Smooth muscle cell (in vitro differentiated cells): ENCODE measurements at regions not wholly inside any gene's neighbourhood (a gene's known extent, or its start where the extent isn't known, plus 50 kb on each side); places are given as distances from the start of the nearest gene placed in this dataset.

ENCODE experiments used
- DNase-seq: peaks from one replicate; lab custom pipeline; 2025; ENCODE audit not compliant: unreplicated experiment; lab: John Stamatoyannopoulos, UW
- H2AFZ ChIP-seq: fragments of 200-600 bp; sonication (generic); 2 replicates; pipeline ENCODE4 v1.6.0; 2016; ENCODE audit warnings: antibody characterized with exemption, low read depth, mild to moderate bottlenecking
- H3F3A ChIP-seq: fragments of 200-600 bp; sonication (generic); 2 replicates; pipeline ENCODE4 v1.6.0; 2017; ENCODE audit warnings: antibody characterized with exemption, low read depth
- H3K27ac ChIP-seq: fragments of 200-600 bp; sonication (generic); 2 replicates; pipeline ENCODE4 v1.5.1; 2016; ENCODE audit warnings: low read depth, mild to moderate bottlenecking
- H3K27me3 ChIP-seq: fragments of 200-600 bp; sonication (generic); 2 replicates; pipeline ENCODE4 v1.6.1; 2016; ENCODE audit warnings: low read depth, mild to moderate bottlenecking
- H3K36me3 ChIP-seq: fragments of 200-600 bp; sonication (generic); 2 replicates; pipeline ENCODE4 v1.5.1; 2016; ENCODE audit warnings: low read depth
- H3K4me1 ChIP-seq: fragments of 200-600 bp; sonication (generic); 2 replicates; pipeline ENCODE4 v1.5.1; 2016; ENCODE audit warnings: low read depth
- H3K4me2 ChIP-seq: fragments of 200-600 bp; sonication (generic); 2 replicates; pipeline ENCODE4 v1.6.0; 2016; ENCODE audit warnings: mild to moderate bottlenecking
- H3K4me3 ChIP-seq: fragments of 200-600 bp; sonication (generic); 2 replicates; pipeline ENCODE4 v1.5.1; 2016; ENCODE audit warnings: mild to moderate bottlenecking
- H3K79me2 ChIP-seq: fragments of 200-600 bp; sonication (generic); 2 replicates; pipeline ENCODE4 v1.6.0; 2016; ENCODE audit warnings: low read depth, mild to moderate bottlenecking
- H3K9ac ChIP-seq: fragments of 200-600 bp; sonication (generic); 2 replicates; pipeline ENCODE4 v1.6.0; 2016; ENCODE audit warnings: low read depth
- H3K9me3 ChIP-seq: fragments of 200-600 bp; sonication (generic); replicated peaks from 2 replicates; pipeline ENCODE4 v1.5.1; 2016; ENCODE audit warnings: low read depth
- H4K20me1 ChIP-seq: fragments of 200-600 bp; sonication (generic); 2 replicates; pipeline ENCODE4 v1.6.0; 2016; ENCODE audit warnings: low read depth
- CTCF ChIP-seq: fragments of 200-600 bp; sonication (generic); IDR thresholded peaks from 2 replicates; pipeline ENCODE4 v1.5.1; 2017; ENCODE audit warnings: borderline replicate concordance, mild to moderate bottlenecking, antibody characterized with exemption; ENCODE audit not compliant: insufficient read depth, poor library complexity, severe bottlenecking
- WGBS: methylation state at CpG from one replicate; pipeline ENCODE4 v1.1.7; 2016; ENCODE audit warnings: low lambda C conversion rate; 5-methylcytosine and 5-hydroxymethylcytosine counted together

GRCh38 chr4:153095448-153096204 is 108.6 kb upstream of the TRIM2 start:
- Histone ChIP-seq H3K4me2 (no peak overlapping the region), H2AFZ (no peak overlapping the region), H3K9me3 (no peaks in the 10 kb centered on the region), H3K79me2 (no peaks in the 10 kb centered on the region), H4K20me1 (no peaks in the 10 kb centered on the region), H3K4me3 (no peak overlapping the region), H3K27ac (no peak overlapping the region), H3K9ac (no peak overlapping the region), H3K36me3 (no peaks in the 10 kb centered on the region), H3K27me3 (no peaks in the 10 kb centered on the region), H3F3A (no peaks in the 10 kb centered on the region), H3K4me1 (no peaks in the 10 kb centered on the region)
- no peak for DNase-seq
- 89% methylated on average over 14 of the region's 14 CpGs for WGBS
- no peak for TF ChIP-seq CTCF

GRCh38 chr4:153096344-153096743 is 107.9 kb upstream of the TRIM2 start:
- H3K4me2 ChIP-seq = no peak overlapping the region
- H3K27me3 ChIP-seq = no peaks in the 10 kb centered on the region
- no peaks in the 10 kb centered on the region for H4K20me1 ChIP-seq
- TF ChIP-seq CTCF = no peak
- no peaks in the 10 kb centered on the region for H3K36me3 ChIP-seq
- no peaks in the 10 kb centered on the region for H3K79me2 ChIP-seq
- H3K4me3 ChIP-seq = no peak overlapping the region
- DNase-seq = no peak
- no peaks in the 10 kb centered on the region for H3F3A ChIP-seq
- H3K27ac ChIP-seq = no peak overlapping the region
- H3K9me3 ChIP-seq = no peaks in the 10 kb centered on the region
- 92% methylated on average over 3 of the region's 3 CpGs for whole genome bisulfite sequencing
- no peak overlapping the region for H3K9ac ChIP-seq
- H2AFZ ChIP-seq = no peak overlapping the region
- H3K4me1 ChIP-seq = no peaks in the 10 kb centered on the region

GRCh38 chr4:153098427-153098826 is 105.8 kb upstream of the TRIM2 start:
- no peak for TF ChIP-seq CTCF
- H3K9ac ChIP-seq = no peak overlapping the region
- no peaks in the 10 kb centered on the region for H3K27me3 ChIP-seq
- H3K4me2 ChIP-seq = no peak overlapping the region
- H4K20me1 ChIP-seq = no peaks in the 10 kb centered on the region
- H3K36me3 ChIP-seq = no peaks in the 10 kb centered on the region
- no peak overlapping the region for H3K4me3 ChIP-seq
- H3K4me1 ChIP-seq = no peaks in the 10 kb centered on the region
- no peak overlapping the region for H2AFZ ChIP-seq
- no peaks in the 10 kb centered on the region for H3F3A ChIP-seq
- H3K9me3 ChIP-seq = no peaks in the 10 kb centered on the region
- H3K79me2 ChIP-seq = no peaks in the 10 kb centered on the region
- no peak overlapping the region for H3K27ac ChIP-seq
- no peak for DNase-seq
- WGBS = 53% methylated on average over 3 of the region's 3 CpGs
